ENCODE measurements at regions not wholly inside any gene's neighbourhood (a gene's known extent, or its start where the extent isn't known, plus 50 kb on each side); places are given as distances from the start of the nearest gene placed in this dataset.

GRCh38 chr10:118845776-118846175 is 91.0 kb upstream of the CACUL1 start:
- H3K9me3 ChIP-seq (ENCODE audit: control insufficient read depth, insufficient read depth, low read length) = no peaks in the 10 kb centered on the region; the same call in 1 of the 2 replicates
- no peak for DNase-seq (ENCODE audit: low read depth, low spot score)
- no peak for TF ChIP-seq CTCF (IDR thresholded peaks at IDR 0.05; ENCODE audit: low read depth, low read length)
- no peaks in the 10 kb centered on the region for H3K27me3 ChIP-seq (ENCODE audit: control insufficient read depth, insufficient read depth, low read length)
- ChIA-PET CTCF (interaction anchor here (0.7 kb wide), 1 partner anchor 13 kb away, joined by 3 read pairs; no protein-coding TSS in a partner anchor), POLR2A (no interaction called here)
- H3K4me3 ChIP-seq (ENCODE audit: low read depth, low read length) = no peak overlapping the region
- H3K27ac ChIP-seq (ENCODE audit: low read depth, low read length) = no peak overlapping the region

DNA sequence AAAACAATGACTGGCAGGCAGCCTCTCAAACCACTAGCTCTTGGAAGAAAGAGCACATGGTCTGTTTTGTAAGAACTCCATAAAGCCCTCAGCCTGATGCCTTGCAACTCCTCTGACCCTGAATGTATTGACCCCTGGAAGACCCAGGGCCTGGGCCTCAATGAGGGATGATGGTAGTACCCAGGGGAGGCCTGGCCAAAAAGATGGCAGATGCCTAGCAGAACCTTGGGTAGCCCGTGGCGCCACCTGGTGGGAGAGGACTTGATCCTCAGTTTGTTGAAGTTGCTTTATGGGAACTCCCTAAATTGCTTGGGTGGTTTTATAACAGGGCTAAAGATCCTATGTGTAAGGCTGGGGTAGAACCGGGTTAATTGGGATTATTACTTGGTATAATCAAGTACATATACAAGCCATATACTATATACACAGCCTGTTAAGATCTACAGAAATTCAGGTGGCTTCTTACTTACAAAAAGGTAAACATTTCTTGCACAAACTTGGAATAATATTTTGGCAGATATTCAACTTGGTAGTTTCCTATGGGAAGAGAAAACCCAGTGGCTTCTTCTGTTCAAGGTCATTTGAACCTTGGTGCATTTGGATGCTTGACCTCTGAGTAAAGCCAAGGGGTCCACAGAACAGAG is 95.8 kb upstream of the CACUL1 start:
- ChIA-PET POLR2A (no interaction called here), CTCF (interaction anchor here (0.7 to 2.4 kb wide), 3 partner anchors 95 to 282 kb away, joined by 3 to 18 read pairs (median 3); no protein-coding TSS in a partner anchor)
- no peak overlapping the region for H3K4me3 ChIP-seq (ENCODE audit: low read depth, low read length)
- H3K27ac ChIP-seq (ENCODE audit: low read depth, low read length) = no peak overlapping the region
- peak; percentile 51 for TF ChIP-seq CTCF (IDR thresholded peaks at IDR 0.05; ENCODE audit: low read depth, low read length)
- H3K9me3 ChIP-seq (ENCODE audit: control insufficient read depth, insufficient read depth, low read length) = no peaks in the 10 kb centered on the region
- no peak for DNase-seq (ENCODE audit: low read depth, low spot score)
- H3K27me3 ChIP-seq (ENCODE audit: control insufficient read depth, insufficient read depth, low read length) = no peaks in the 10 kb centered on the region

- DNase-seq (ENCODE audit: low read depth, low spot score) = no peak
Observed at GRCh38 chr10:118851062-118852035, 96.6 kb upstream of the CACUL1 start.

GRCh38 chr10:118853916-118854315 is 99.1 kb upstream of the CACUL1 start:
- POLR2A ChIA-PET = no interaction called here
- Histone ChIP-seq H3K9me3 (ENCODE audit: control insufficient read depth, insufficient read depth, low read length) (no peaks in the 10 kb centered on the region), H3K4me3 (ENCODE audit: low read depth, low read length) (no peak overlapping the region), H3K27me3 (ENCODE audit: control insufficient read depth, insufficient read depth, low read length) (peaks cover 2% of the 10 kb centered on the region), H3K27ac (ENCODE audit: low read depth, low read length) (no peak overlapping the region)
- no peak for DNase-seq (ENCODE audit: low read depth, low spot score)
- no peak for TF ChIP-seq CTCF (IDR thresholded peaks at IDR 0.05; ENCODE audit: low read depth, low read length)
- CTCF ChIA-PET = no interaction called here

More at GRCh38 chr10:118851062-118852035, 96.6 kb upstream of the CACUL1 start:
- Histone ChIP-seq H3K27ac (ENCODE audit: low read depth, low read length) (no peak overlapping the region), H3K9me3 (ENCODE audit: control insufficient read depth, insufficient read depth, low read length) (no peaks in the 10 kb centered on the region), H3K4me3 (ENCODE audit: low read depth, low read length) (no peak overlapping the region), H3K27me3 (ENCODE audit: control insufficient read depth, insufficient read depth, low read length) (peaks cover under 1% of the 10 kb centered on the region)
- TF ChIP-seq CTCF (IDR thresholded peaks at IDR 0.05; ENCODE audit: low read depth, low read length) = no peak
- CTCF ChIA-PET = interaction anchor here (2.4 kb wide), 1 partner anchor 282 kb away, joined by 18 read pairs; no protein-coding TSS in a partner anchor
- POLR2A ChIA-PET = no interaction called here

- Histone ChIP-seq H3K4me3 (ENCODE audit: low read depth, low read length) (no peak overlapping the region), H3K9me3 (ENCODE audit: control insufficient read depth, insufficient read depth, low read length) (no peaks in the 10 kb centered on the region), H3K27ac (ENCODE audit: low read depth, low read length) (no peak overlapping the region), H3K27me3 (ENCODE audit: control insufficient read depth, insufficient read depth, low read length) (peaks cover 2% of the 10 kb centered on the region)
- DNase-seq (ENCODE audit: low read depth, low spot score) = no peak
- POLR2A ChIA-PET = no interaction called here
- CTCF ChIA-PET = no interaction called here
- no peak for TF ChIP-seq CTCF (IDR thresholded peaks at IDR 0.05; ENCODE audit: low read depth, low read length)
Observed at GRCh38 chr10:118856106-118856505, 101.3 kb upstream of the CACUL1 start.

Data from AG04450 (cell line).